GM21825 (cell line): ENCODE measurements at regions not wholly inside any gene's neighbourhood (a gene's known extent, or its start where the extent isn't known, plus 50 kb on each side); places are given as distances from the start of the nearest gene placed in this dataset.
"Not testable (repeated sequence)": the region's sequence is repeated elsewhere in the genome, so short reads cannot be mapped to it uniquely, and the experiment has no call there.

Source experiments
- ATAC-seq: cut with Tn5 transposase; IDR thresholded peaks from one replicate; pipeline ENCODE4 v1.9.1; 2021; ENCODE audit warnings: mild to moderate bottlenecking, moderate library complexity; ENCODE audit not compliant: unreplicated experiment

GRCh38 chr4:162499478-162499877, 335.7 kb upstream of the FSTL5 start:
- no peak for ATAC-seq

- no peak for ATAC-seq
Measured at GRCh38 chr4:162498168-162498567, 334.4 kb upstream of the FSTL5 start.

GRCh38 chr4:162497564-162498167, 333.9 kb upstream of the FSTL5 start:
- ATAC-seq: peak; percentile 74

DNA sequence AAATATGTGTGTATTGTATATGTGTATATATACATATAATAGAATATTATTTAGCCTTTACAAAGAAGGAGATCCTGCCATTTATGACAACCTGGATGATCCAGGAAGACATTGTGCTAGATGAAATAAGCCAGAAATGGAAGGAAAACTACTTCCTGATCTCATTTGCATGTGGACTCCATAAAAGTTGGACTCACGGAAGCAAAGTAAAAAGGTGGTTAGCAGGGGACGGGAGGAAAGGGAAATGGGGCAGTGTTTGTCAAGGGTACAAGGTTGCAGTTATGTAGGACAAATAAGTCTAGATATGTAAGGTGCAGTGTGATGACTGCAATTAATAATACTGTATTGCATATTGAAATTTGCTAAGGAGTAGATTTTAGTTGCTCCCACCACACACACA, 331.1 kb upstream of the FSTL5 start:
- ATAC-seq: no peak

DNA sequence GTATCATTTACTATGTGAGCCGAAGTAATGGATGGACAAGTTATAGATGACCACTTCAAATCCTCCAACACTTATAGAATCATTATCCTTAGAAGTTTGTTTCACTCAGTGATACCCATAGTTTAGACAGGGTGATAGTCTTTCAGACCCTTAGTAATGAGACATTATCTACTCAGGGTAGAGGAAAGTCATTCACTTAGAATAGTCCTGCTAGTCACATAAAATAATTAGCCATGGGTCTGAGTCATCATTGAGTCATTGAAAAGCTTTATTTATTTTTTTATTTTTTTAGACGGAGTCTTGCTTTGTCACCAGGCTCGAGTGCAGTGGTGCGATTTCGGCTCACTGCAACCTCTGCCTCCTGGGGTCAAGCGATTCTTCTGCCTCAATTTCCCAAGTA, 321.7 kb upstream of the FSTL5 start:
- ATAC-seq: no peak

DNA sequence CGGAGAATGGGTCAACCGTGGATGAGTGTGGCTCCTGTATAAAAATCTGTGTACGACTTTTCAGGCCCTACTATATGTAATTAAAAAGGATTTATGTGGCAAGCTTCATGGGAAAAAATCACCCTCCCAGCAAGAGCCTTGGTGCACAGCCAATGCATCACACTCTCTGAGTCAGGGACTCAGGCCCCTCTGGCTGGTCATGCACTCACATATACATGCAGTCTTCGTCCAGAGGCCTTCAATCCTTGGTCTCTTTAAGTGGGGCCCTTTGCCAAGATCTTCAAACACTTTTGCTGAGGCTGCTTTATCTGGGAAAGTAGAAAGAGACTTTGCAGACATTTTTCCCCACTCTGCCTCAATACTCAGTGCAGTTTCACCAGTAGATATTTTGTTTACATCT, 311.4 kb upstream of the FSTL5 start:
- no peak for ATAC-seq

- ATAC-seq: no peak
Measured at GRCh38 chr4:162469977-162470376, 306.2 kb upstream of the FSTL5 start.

- ATAC-seq: not testable (repeated sequence)
Measured at GRCh38 chr4:162465356-162465755, 301.6 kb upstream of the FSTL5 start.

DNA sequence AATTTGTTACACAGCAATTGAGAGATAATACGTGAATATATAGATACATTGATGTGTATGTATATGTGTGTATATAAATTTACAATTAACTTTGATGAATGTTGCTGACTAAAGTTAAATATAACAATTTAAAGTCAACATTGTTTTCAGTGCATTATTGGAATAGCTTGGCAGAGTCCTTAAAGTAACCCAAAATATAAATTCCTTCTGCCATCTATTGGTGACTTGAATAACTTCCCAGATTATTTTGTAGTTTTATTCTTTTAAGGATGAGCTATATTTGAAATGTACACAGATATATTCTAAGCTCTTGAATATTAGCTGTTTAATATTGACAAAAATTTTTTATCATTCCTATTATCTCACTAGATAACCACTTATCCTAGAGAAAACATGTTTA, 298.2 kb upstream of the FSTL5 start:
- ATAC-seq: no peak

GRCh38 chr4:162458051-162458450, 294.3 kb upstream of the FSTL5 start:
- ATAC-seq: no peak

DNA sequence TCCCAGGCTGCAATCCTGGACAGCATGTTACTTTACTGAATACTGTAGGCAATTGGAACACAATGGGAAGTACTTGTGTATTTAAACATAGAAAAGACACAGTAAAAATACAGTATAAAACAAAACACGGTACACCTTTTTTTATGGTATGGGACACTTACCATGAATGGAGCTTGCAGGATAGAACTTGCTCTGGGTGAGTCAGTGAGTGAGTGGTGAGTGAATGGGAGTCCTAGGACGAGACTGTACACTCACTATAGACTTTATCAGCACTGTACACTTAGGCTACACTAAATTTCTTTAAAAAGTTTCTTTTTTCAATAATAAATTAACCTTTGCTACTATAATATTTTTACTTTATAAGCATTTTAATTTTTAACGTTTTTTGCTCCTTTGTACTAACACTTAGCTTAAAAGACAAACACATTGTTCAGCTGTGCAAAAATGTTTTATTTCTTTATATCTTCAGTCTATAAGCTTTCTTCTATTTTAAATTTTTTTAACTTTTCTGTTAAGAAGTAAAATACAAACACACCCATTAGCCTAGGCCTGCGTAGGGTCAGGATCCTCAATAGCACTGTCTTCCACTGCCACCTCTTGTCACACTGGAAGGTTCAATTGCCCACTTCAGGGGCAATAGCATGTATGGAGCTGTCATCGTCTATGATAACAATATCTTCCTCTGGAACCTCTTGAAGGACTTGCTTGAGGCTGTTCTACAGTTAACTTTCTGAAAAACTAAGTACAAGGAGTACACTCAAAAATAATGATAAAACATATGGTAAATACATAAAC, 293.5 kb upstream of the FSTL5 start:
- no peak for ATAC-seq

GRCh38 chr4:162456106-162456505, 292.3 kb upstream of the FSTL5 start:
- ATAC-seq: no peak

DNA sequence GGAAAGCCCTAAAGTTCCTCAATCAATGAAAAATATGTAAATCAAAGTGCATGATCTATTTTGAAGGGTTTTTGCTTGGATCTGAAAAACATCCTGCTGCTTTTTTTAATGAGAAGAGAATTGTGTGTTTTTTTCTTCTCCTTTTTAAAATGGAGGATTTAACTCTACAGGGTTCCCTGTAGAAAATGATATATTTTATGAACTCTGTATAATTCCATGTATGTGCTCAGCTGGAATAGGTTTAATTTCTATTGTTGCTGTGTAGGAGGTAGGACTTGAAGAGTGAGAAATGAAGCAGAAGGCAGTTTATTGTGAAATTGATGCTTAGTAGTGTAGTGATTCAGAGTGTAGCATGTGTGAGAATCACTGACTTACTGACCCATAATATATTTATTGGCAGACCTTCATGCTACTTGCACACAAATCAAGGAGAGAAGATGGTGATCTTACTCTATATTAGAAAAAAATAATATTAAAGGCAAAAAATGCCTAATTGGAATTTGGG, 286.8 kb upstream of the FSTL5 start:
- no peak for ATAC-seq

DNA sequence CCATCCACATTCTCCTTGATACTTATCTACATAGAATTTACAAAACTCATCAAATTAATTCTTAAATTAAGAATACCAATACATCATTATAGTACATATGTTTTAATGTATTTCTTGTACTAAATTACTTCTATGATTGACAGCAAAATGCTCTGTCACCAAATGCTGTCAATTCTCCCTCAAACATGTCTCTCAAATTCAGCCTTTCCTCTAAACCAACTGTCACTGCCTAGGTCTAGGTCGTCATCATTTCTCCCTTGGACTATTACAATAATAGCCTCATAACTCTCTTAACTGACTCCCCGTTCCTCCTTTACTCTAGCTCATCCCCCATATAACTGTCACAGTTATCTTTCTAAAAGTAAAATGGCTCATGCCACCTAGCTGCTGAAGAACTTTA, 279.7 kb upstream of the FSTL5 start:
- no peak for ATAC-seq

GRCh38 chr4:162442128-162442527, 278.3 kb upstream of the FSTL5 start:
- ATAC-seq: no peak

- ATAC-seq: no peak
Measured at GRCh38 chr4:162422312-162422711, 258.5 kb upstream of the FSTL5 start.

DNA sequence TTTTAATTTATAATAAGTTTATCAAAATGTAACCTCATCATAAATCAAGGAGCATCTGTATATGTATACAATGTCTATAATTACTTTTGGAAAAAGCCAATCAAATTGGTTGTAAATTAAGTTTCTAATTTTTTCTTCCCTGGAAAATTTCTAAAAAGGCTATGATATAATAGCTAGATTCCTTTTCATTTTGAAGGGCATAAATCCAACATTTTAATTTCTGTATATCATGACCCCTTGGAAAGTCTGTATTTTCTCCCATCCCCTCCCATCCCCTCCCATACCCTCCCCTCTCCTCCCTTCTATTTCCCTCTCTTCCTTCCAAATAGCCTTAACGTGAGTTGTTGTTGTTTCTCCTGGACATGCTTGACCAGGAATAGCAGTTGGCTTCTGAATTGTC, 247.1 kb upstream of the FSTL5 start:
- ATAC-seq: no peak

GRCh38 chr4:162409048-162409447, 245.2 kb upstream of the FSTL5 start:
- no peak for ATAC-seq

DNA sequence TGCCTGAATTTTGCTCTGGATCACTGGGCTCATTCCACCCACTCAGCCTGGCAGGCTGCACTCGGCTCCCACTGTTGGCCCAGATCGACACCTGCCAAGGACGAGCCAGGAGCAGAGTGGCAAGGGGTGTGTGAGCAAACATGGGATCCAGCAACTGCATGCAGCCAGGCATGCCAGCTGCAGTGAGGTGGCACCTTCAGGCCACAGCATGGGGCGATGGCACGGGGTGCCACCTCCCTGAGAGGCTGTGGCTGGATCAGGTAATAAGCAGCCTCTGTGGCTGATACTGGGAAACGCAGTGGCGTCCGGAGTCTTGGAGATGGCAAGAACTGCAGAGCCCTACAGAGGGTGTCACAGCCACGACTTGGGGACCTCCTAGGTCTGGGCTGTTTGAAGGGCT, 244.5 kb upstream of the FSTL5 start:
- no peak for ATAC-seq

GRCh38 chr4:162406637-162407365, 243.0 kb upstream of the FSTL5 start:
- no peak for ATAC-seq

GRCh38 chr4:162403932-162404331, 240.1 kb upstream of the FSTL5 start:
- no peak for ATAC-seq

- ATAC-seq: no peak
Measured at GRCh38 chr4:162403419-162403818, 239.6 kb upstream of the FSTL5 start.
